ENCODE measurements at regions not wholly inside any gene's neighbourhood (a gene's known extent, or its start where the extent isn't known, plus 50 kb on each side); places are given as distances from the start of the nearest gene placed in this dataset.
A peak's percentile ranks its signal among the peaks of the same experiment; 100 is the strongest.

DNA sequence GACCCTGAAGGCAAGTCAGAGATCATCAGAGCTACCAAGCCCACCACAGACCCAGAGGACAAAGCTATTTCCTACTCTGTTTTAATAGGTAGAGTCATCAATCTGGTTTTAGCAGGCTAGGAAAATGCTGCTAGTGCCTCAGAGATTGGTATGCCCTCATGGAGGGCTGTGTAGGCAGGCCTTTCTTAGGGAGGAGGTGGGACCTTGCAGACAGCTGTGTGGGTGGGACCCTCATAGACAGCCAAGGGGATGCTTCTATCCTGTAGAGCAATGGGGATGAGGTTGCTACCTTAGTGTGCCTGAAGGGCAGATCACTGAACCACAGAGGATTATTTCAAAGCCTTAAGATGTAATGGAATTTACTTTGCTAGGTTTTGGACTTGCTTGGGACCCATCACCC lies 534.9 kb upstream of the KLF12 start:
- no peaks in the 10 kb centered on the region for H3K27me3 Mint-ChIP-seq (ENCODE audit: insufficient read depth, low read depth, poor library complexity)
- H3K27ac Mint-ChIP-seq = no peak overlapping the region

DNA sequence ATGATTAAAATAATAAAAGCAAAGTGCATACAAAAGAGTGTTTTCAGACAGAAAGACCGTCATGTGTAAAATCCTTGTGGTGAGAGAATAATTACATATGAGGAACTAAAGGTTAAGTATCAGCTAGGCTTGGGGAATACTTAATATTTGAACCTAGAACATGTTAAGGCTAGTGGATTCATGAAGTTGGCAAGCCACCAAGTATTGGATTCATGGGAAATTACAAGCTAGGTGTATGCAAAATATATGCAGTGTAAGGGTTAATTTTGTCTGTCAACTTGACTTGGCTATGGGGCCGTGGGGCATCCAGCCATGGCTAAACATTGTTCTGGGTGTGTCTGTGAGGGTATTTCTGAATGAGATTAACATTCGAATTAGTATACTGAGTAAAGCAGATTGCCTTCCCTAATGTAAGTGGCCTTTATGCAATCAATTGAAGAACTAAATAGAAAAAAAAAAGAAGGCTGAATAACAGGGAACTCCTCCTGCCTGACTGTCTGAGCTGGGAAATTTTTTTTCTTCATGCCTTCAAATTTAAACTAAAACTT lies 533.5 kb upstream of the KLF12 start:
- H3K4me1 Mint-ChIP-seq = peaks cover 5% of the 10 kb centered on the region; the same call in 2 of the 3 replicates
- no peaks in the 10 kb centered on the region for H3K9me2 ChIP-seq (ENCODE audit: insufficient read depth)
- no peaks in the 10 kb centered on the region for H3K79me2 ChIP-seq (replicated peaks; ENCODE audit: insufficient read depth)
- no peaks in the 10 kb centered on the region for H3F3A ChIP-seq (replicated peaks; ENCODE audit: low read depth)
- H3K9me3 Mint-ChIP-seq = no peaks in the 10 kb centered on the region; the same call in 2 of the 3 replicates
- no peak overlapping the region for H3K4me2 ChIP-seq
- H3K4me3 ChIP-seq = no peak overlapping the region
- H3K36me3 ChIP-seq (ENCODE audit: insufficient read depth) = no peaks in the 10 kb centered on the region
- no peaks in the 10 kb centered on the region; the same call in 1 of the 2 replicates for H3K4me1 ChIP-seq (ENCODE audit: insufficient read depth)
- no peaks in the 10 kb centered on the region for H4K20me1 ChIP-seq (replicated peaks; ENCODE audit: insufficient read depth)
- ATAC-seq = no peak
- no peak for DNase-seq (ENCODE audit: low spot score)
- H2AFZ ChIP-seq = no peak overlapping the region
- no peaks in the 10 kb centered on the region for H3K27me3 Mint-ChIP-seq (ENCODE audit: insufficient read depth, low read depth, poor library complexity)
- no peak overlapping the region for H3K4me3 Mint-ChIP-seq
- H3K36me3 Mint-ChIP-seq (ENCODE audit: low read depth) = no peaks in the 10 kb centered on the region
- H3K27ac Mint-ChIP-seq = no peak overlapping the region
- H3K27ac ChIP-seq (ENCODE audit: low read depth) = no peak overlapping the region
- H3K27me3 ChIP-seq (ENCODE audit: insufficient read depth) = no peaks in the 10 kb centered on the region
- TF ChIP-seq ZNF114 (CRISPR knock-in tag; IDR thresholded peaks at IDR 0.05) (no peak), NANOG (IDR thresholded peaks at IDR 0.05; ENCODE audit: borderline replicate concordance) (no peak), REST (IDR thresholded peaks at IDR 0.05; ENCODE audit: unreplicated experiment) (no peak), JUNB (IDR thresholded peaks at IDR 0.05; ENCODE audit: unreplicated experiment) (no peak), STAT1 (IDR thresholded peaks at IDR 0.05; ENCODE audit: unreplicated experiment) (no peak), ZNF331 (CRISPR knock-in tag; IDR thresholded peaks at IDR 0.05; ENCODE audit: low read depth) (no peak), CREB1 (CRISPR knock-in tag; IDR thresholded peaks at IDR 0.05; ENCODE audit: low read depth) (no peak), EZH2phosphoT487 (IDR thresholded peaks at IDR 0.05; ENCODE audit: unreplicated experiment) (no peak), EZH2 (IDR thresholded peaks at IDR 0.05; ENCODE audit: low read depth, unreplicated experiment) (no peak), CTCF (conservative IDR thresholded peaks at IDR 0.05; ENCODE audit: low read depth in 2 of 2) (no peak)

More for the DNA sequence above, 534.9 kb upstream of the KLF12 start:
- DNase-seq (ENCODE audit: low spot score) = peak; percentile 3
- H3K9me3 Mint-ChIP-seq = no peaks in the 10 kb centered on the region; the same call in 2 of the 3 replicates
- no peak overlapping the region for H3K4me3 Mint-ChIP-seq
- Histone ChIP-seq H3K36me3 (ENCODE audit: insufficient read depth) (no peaks in the 10 kb centered on the region), H3K27ac (ENCODE audit: low read depth) (no peak overlapping the region), H3K4me3 (no peak overlapping the region), H3K27me3 (ENCODE audit: insufficient read depth) (no peaks in the 10 kb centered on the region), H3K79me2 (replicated peaks; ENCODE audit: insufficient read depth) (no peaks in the 10 kb centered on the region), H2AFZ (no peak overlapping the region), H3K4me1 (ENCODE audit: insufficient read depth) (no peaks in the 10 kb centered on the region; the same call in 1 of the 2 replicates), H3K9me2 (ENCODE audit: insufficient read depth) (no peaks in the 10 kb centered on the region), H3F3A (replicated peaks; ENCODE audit: low read depth) (no peaks in the 10 kb centered on the region), H4K20me1 (replicated peaks; ENCODE audit: insufficient read depth) (no peaks in the 10 kb centered on the region), H3K4me2 (no peak overlapping the region)
- peaks cover 5% of the 10 kb centered on the region; the same call in 2 of the 3 replicates for H3K4me1 Mint-ChIP-seq
- TF ChIP-seq, protein P1, sequence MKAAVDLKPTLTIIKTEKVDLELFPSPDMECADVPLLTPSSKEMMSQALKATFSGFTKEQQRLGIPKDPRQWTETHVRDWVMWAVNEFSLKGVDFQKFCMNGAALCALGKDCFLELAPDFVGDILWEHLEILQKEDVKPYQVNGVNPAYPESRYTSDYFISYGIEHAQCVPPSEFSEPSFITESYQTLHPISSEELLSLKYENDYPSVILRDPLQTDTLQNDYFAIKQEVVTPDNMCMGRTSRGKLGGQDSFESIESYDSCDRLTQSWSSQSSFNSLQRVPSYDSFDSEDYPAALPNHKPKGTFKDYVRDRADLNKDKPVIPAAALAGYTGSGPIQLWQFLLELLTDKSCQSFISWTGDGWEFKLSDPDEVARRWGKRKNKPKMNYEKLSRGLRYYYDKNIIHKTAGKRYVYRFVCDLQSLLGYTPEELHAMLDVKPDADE (IDR thresholded peaks at IDR 0.05) = no peak
- TF ChIP-seq CREB1 (CRISPR knock-in tag; IDR thresholded peaks at IDR 0.05; ENCODE audit: low read depth) = no peak
- TF ChIP-seq ZNF331 (CRISPR knock-in tag; IDR thresholded peaks at IDR 0.05; ENCODE audit: low read depth) = no peak
- TF ChIP-seq STAT1 (IDR thresholded peaks at IDR 0.05; ENCODE audit: unreplicated experiment) = no peak
- no peak for TF ChIP-seq ZNF114 (CRISPR knock-in tag; IDR thresholded peaks at IDR 0.05)
- no peak for TF ChIP-seq EZH2phosphoT487 (IDR thresholded peaks at IDR 0.05; ENCODE audit: unreplicated experiment)
- no peaks in the 10 kb centered on the region for H3K36me3 Mint-ChIP-seq (ENCODE audit: low read depth)
- ATAC-seq = peak; percentile 53
